GM12891 (cell line): ENCODE measurements at regions not wholly inside any gene's neighbourhood (a gene's known extent, or its start where the extent isn't known, plus 50 kb on each side); places are given as distances from the start of the nearest gene placed in this dataset.

Experiments used
- POLR2A ChIP-seq: IDR thresholded peaks from 2 replicates; pipeline ENCODE4 v1.6.1; 2011; ENCODE audit warnings: low read depth, low read length, control low read depth
- POLR2AphosphoS5 ChIP-seq: IDR thresholded peaks from 2 replicates; pipeline ENCODE4 v1.6.1; 2011; ENCODE audit warnings: low read depth, low read length, control low read depth
- SPI1 ChIP-seq: IDR thresholded peaks from 2 replicates; pipeline ENCODE4 v1.6.1; 2011; ENCODE audit warnings: low read depth, low read length, control low read depth
- TAF1 ChIP-seq: IDR thresholded peaks from 2 replicates; pipeline ENCODE4 v1.6.1; 2011; ENCODE audit warnings: low read depth, low read length, control low read depth

DNA sequence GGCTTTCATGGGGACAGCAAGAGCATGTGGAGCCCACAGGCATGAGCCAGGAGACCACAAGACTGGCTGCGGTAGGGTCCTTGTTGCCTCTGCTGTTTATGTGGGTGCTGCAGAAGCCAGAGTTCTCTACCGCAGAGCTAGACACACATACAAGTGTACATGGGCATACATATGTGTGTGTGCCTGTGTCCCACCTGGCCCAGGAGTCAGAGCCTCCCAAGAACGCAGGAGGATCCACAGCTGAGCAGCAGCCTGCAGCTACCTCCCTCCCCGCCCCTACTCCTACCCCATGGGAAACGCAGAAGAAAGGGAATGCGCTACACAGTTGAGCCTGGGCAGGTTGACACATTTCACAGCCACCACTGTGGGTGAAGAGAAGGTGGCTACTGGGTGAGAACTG lies 438.1 kb upstream of the SMIM21 start:
- TF ChIP-seq POLR2AphosphoS5 (no peak), POLR2A (no peak), TAF1 (no peak), SPI1 (no peak)
